ENCODE measurements at regions not wholly inside any gene's neighbourhood (a gene's known extent, or its start where the extent isn't known, plus 50 kb on each side); places are given as distances from the start of the nearest gene placed in this dataset.
A peak's percentile ranks its signal among the peaks of the same experiment; 100 is the strongest.

DNA sequence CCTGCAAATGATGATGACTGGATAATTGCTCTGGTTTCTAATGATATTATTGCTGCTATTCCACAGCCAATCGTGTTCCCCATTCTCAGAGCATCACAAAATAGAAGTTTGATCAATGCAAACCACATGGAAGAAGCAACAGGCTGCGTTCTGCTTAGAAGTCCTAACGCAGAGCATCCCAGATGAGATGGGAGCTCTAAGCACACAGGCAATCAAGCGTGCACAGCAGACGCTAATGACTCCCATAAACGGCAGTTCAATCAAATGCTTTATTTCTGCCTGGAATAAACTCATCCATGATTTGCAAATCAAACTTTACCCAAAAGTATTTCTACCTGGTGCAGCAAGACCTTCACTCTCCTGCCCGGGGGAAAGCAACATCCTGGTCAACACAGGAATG lies 304.2 kb downstream of the FBXO15 start:
- H2AFZ ChIP-seq: peak overlapping the region; percentile 65; the same call in 1 of the 2 replicates
- no peaks in the 10 kb centered on the region for H4K20me1 ChIP-seq (replicated peaks; ENCODE audit: insufficient read depth)
- no peak overlapping the region for H3K4me3 Mint-ChIP-seq
- TF ChIP-seq, protein P1, sequence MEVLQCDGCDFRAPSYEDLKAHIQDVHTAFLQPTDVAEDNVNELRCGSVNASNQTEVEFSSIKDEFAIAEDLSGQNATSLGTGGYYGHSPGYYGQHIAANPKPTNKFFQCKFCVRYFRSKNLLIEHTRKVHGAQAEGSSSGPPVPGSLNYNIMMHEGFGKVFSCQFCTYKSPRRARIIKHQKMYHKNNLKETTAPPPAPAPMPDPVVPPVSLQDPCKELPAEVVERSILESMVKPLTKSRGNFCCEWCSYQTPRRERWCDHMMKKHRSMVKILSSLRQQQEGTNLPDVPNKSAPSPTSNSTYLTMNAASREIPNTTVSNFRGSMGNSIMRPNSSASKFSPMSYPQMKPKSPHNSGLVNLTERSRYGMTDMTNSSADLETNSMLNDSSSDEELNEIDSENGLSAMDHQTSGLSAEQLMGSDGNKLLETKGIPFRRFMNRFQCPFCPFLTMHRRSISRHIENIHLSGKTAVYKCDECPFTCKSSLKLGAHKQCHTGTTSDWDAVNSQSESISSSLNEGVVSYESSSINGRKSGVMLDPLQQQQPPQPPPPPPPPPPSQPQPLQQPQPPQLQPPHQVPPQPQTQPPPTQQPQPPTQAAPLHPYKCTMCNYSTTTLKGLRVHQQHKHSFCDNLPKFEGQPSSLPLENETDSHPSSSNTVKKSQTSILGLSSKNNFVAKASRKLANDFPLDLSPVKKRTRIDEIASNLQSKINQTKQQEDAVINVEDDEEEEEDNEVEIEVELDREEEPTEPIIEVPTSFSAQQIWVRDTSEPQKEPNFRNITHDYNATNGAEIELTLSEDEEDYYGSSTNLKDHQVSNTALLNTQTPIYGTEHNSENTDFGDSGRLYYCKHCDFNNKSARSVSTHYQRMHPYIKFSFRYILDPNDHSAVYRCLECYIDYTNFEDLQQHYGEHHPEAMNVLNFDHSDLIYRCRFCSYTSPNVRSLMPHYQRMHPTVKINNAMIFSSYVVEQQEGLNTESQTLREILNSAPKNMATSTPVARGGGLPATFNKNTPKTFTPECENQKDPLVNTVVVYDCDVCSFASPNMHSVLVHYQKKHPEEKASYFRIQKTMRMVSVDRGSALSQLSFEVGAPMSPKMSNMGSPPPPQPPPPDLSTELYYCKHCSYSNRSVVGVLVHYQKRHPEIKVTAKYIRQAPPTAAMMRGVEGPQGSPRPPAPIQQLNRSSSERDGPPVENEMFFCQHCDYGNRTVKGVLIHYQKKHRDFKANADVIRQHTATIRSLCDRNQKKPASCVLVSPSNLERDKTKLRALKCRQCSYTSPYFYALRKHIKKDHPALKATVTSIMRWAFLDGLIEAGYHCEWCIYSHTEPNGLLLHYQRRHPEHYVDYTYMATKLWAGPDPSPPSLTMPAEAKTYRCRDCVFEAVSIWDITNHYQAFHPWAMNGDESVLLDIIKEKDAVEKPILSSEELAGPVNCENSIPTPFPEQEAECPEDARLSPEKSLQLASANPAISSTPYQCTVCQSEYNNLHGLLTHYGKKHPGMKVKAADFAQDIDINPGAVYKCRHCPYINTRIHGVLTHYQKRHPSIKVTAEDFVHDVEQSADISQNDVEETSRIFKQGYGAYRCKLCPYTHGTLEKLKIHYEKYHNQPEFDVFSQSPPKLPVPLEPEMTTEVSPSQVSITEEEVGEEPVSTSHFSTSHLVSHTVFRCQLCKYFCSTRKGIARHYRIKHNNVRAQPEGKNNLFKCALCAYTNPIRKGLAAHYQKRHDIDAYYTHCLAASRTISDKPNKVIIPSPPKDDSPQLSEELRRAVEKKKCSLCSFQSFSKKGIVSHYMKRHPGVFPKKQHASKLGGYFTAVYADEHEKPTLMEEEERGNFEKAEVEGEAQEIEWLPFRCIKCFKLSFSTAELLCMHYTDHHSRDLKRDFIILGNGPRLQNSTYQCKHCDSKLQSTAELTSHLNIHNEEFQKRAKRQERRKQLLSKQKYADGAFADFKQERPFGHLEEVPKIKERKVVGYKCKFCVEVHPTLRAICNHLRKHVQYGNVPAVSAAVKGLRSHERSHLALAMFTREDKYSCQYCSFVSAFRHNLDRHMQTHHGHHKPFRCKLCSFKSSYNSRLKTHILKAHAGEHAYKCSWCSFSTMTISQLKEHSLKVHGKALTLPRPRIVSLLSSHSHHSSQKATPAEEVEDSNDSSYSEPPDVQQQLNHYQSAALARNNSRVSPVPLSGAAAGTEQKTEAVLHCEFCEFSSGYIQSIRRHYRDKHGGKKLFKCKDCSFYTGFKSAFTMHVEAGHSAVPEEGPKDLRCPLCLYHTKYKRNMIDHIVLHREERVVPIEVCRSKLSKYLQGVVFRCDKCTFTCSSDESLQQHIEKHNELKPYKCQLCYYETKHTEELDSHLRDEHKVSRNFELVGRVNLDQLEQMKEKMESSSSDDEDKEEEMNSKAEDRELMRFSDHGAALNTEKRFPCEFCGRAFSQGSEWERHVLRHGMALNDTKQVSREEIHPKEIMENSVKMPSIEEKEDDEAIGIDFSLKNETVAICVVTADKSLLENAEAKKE (CRISPR knock-in tag; IDR thresholded peaks at IDR 0.05): no peak
- TF ChIP-seq CREB1 (CRISPR knock-in tag; IDR thresholded peaks at IDR 0.05; ENCODE audit: low read depth): no peak
- no peak for TF ChIP-seq JUNB (IDR thresholded peaks at IDR 0.05; ENCODE audit: unreplicated experiment)
- TF ChIP-seq ZNF331 (CRISPR knock-in tag; IDR thresholded peaks at IDR 0.05; ENCODE audit: low read depth): no peak
- TF ChIP-seq ZNF114 (CRISPR knock-in tag; IDR thresholded peaks at IDR 0.05): no peak
- no peak for TF ChIP-seq STAT1 (IDR thresholded peaks at IDR 0.05; ENCODE audit: unreplicated experiment)
- TF ChIP-seq EZH2 (IDR thresholded peaks at IDR 0.05; ENCODE audit: low read depth, unreplicated experiment): no peak
- TF ChIP-seq NANOG (IDR thresholded peaks at IDR 0.05; ENCODE audit: borderline replicate concordance): no peak
- TF ChIP-seq, protein P2, sequence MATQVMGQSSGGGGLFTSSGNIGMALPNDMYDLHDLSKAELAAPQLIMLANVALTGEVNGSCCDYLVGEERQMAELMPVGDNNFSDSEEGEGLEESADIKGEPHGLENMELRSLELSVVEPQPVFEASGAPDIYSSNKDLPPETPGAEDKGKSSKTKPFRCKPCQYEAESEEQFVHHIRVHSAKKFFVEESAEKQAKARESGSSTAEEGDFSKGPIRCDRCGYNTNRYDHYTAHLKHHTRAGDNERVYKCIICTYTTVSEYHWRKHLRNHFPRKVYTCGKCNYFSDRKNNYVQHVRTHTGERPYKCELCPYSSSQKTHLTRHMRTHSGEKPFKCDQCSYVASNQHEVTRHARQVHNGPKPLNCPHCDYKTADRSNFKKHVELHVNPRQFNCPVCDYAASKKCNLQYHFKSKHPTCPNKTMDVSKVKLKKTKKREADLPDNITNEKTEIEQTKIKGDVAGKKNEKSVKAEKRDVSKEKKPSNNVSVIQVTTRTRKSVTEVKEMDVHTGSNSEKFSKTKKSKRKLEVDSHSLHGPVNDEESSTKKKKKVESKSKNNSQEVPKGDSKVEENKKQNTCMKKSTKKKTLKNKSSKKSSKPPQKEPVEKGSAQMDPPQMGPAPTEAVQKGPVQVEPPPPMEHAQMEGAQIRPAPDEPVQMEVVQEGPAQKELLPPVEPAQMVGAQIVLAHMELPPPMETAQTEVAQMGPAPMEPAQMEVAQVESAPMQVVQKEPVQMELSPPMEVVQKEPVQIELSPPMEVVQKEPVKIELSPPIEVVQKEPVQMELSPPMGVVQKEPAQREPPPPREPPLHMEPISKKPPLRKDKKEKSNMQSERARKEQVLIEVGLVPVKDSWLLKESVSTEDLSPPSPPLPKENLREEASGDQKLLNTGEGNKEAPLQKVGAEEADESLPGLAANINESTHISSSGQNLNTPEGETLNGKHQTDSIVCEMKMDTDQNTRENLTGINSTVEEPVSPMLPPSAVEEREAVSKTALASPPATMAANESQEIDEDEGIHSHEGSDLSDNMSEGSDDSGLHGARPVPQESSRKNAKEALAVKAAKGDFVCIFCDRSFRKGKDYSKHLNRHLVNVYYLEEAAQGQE (IDR thresholded peaks at IDR 0.05; ENCODE audit: unreplicated experiment): no peak
- no peak for TF ChIP-seq POLR2AphosphoS5 (IDR thresholded peaks at IDR 0.05; ENCODE audit: low read depth)
- TF ChIP-seq EZH2phosphoT487 (IDR thresholded peaks at IDR 0.05; ENCODE audit: unreplicated experiment): no peak
- TF ChIP-seq, protein P3, sequence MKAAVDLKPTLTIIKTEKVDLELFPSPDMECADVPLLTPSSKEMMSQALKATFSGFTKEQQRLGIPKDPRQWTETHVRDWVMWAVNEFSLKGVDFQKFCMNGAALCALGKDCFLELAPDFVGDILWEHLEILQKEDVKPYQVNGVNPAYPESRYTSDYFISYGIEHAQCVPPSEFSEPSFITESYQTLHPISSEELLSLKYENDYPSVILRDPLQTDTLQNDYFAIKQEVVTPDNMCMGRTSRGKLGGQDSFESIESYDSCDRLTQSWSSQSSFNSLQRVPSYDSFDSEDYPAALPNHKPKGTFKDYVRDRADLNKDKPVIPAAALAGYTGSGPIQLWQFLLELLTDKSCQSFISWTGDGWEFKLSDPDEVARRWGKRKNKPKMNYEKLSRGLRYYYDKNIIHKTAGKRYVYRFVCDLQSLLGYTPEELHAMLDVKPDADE (IDR thresholded peaks at IDR 0.05): no peak
- TF ChIP-seq, protein P4, sequence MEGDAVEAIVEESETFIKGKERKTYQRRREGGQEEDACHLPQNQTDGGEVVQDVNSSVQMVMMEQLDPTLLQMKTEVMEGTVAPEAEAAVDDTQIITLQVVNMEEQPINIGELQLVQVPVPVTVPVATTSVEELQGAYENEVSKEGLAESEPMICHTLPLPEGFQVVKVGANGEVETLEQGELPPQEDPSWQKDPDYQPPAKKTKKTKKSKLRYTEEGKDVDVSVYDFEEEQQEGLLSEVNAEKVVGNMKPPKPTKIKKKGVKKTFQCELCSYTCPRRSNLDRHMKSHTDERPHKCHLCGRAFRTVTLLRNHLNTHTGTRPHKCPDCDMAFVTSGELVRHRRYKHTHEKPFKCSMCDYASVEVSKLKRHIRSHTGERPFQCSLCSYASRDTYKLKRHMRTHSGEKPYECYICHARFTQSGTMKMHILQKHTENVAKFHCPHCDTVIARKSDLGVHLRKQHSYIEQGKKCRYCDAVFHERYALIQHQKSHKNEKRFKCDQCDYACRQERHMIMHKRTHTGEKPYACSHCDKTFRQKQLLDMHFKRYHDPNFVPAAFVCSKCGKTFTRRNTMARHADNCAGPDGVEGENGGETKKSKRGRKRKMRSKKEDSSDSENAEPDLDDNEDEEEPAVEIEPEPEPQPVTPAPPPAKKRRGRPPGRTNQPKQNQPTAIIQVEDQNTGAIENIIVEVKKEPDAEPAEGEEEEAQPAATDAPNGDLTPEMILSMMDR (conservative IDR thresholded peaks at IDR 0.05; ENCODE audit: low read depth in 2 of 2): no peak
- H3K4me3 ChIP-seq: no peak overlapping the region
- no peak overlapping the region for H3K27ac Mint-ChIP-seq
- no peak overlapping the region for H3K4me2 ChIP-seq
- H3F3A ChIP-seq (replicated peaks; ENCODE audit: low read depth): no peaks in the 10 kb centered on the region
- H3K36me3 ChIP-seq (ENCODE audit: insufficient read depth): no peaks in the 10 kb centered on the region
- peaks cover 2% of the 10 kb centered on the region for H3K27me3 Mint-ChIP-seq (ENCODE audit: insufficient read depth, low read depth, poor library complexity)
- no peak for DNase-seq (ENCODE audit: low spot score)
- ATAC-seq: no peak
- no peak overlapping the region for H3K27ac ChIP-seq (ENCODE audit: low read depth)
- no peaks in the 10 kb centered on the region; the same call in 1 of the 2 replicates for H3K9me2 ChIP-seq (ENCODE audit: insufficient read depth)
- H3K4me1 ChIP-seq (ENCODE audit: insufficient read depth): peaks cover 6% of the 10 kb centered on the region; the same call in 1 of the 2 replicates
- peaks cover 16% of the 10 kb centered on the region for H3K4me1 Mint-ChIP-seq
- no peaks in the 10 kb centered on the region for H3K36me3 Mint-ChIP-seq (ENCODE audit: low read depth)
- no peaks in the 10 kb centered on the region for H3K27me3 ChIP-seq (ENCODE audit: insufficient read depth)
- no peaks in the 10 kb centered on the region for H3K9me3 Mint-ChIP-seq
- no peaks in the 10 kb centered on the region for H3K79me2 ChIP-seq (replicated peaks; ENCODE audit: insufficient read depth)

All from GM23338 (cell line).